K562 (cell line): ENCODE measurements at regions not wholly inside any gene's neighbourhood (a gene's known extent, or its start where the extent isn't known, plus 50 kb on each side); places are given as distances from the start of the nearest gene placed in this dataset.

Source experiments
- ATAC-seq: fragments of 200-7000 bp; cut with Tn5 transposase; 3 replicates; pipeline ENCODE4 v1.9.1; 2020; ENCODE audit warnings: moderate library complexity
- BruUV-seq: library from RNA; stranded (reverse); fragments of 400-500 nt; replicated peaks from 2 replicates; lab custom pipeline; 2021; lab: Mats Ljungman, UMichigan
- CTCF ChIA-PET: fragments of 300-600 bp; formaldehyde crosslinking; extraction: SDS; loops from one replicate; lab custom pipeline; 2021; ENCODE audit warnings: low intra/inter-chr PET ratio; lab: Yijun Ruan, JAX
- POLR2A ChIA-PET: fragments of 300-600, 350-650 bp; sonication (Branson Sonifier 250); formaldehyde crosslinking; extraction: SDS; loops from one replicate; lab custom pipeline; 2021; ENCODE audit warnings: antibody characterized with exemption, inconsistent platforms; lab: Yijun Ruan, JAX
- DNase-seq, 4 experiments: peaks; one replicate each; pipeline versions ENCODE4 v3.0.0 to v3.0.0-alpha.2; 2011 to 2018; ENCODE audit warnings: low spot score in 3 of 4, mixed read lengths in 3 of 4; ENCODE audit errors: extremely low read depth in 1 of 4
- FAIRE-seq: peaks from 2 replicates; lab custom pipeline; 2011; peaks lifted over from hg19 to GRCh38; lab: Jason Lieb, UNC
- H2AFZ ChIP-seq: 2 replicates; pipeline ENCODE4 v1.6.0; 2011; ENCODE audit warnings: low read depth, low read length, control low read depth, inconsistent platforms
- H3K27ac ChIP-seq: fragments of 200-600 bp; 3 replicates; pipeline ENCODE4 v1.8.0; 2011; ENCODE audit warnings: low read depth, mild to moderate bottlenecking, control low read depth, inconsistent platforms, low read length, moderate library complexity, mixed read lengths; ENCODE audit errors: extremely low read depth
- H3K27me3 ChIP-seq, 2 experiments: fragments of 300-600 bp in 1 of 2; 2 replicates in 1 of 2; 3 replicates in 1 of 2; pipeline versions ENCODE4 v1.6.0 to v1.8.0; 2011; ENCODE audit warnings: inconsistent platforms in 2 of 2, low read length in 2 of 2, mild to moderate bottlenecking in 1 of 2, mixed read lengths in 1 of 2, moderate library complexity in 1 of 2; ENCODE audit not compliant: control insufficient read depth in 2 of 2, insufficient read depth in 2 of 2
- H3K36me3 ChIP-seq: fragments of 300-600 bp; 3 replicates; pipeline ENCODE4 v1.8.0; 2011; ENCODE audit warnings: mild to moderate bottlenecking, low read length, inconsistent platforms; ENCODE audit not compliant: control insufficient read depth, insufficient read depth
- H3K4me1 ChIP-seq, 2 experiments: fragments of 200-600 bp in 1 of 2; replicated peaks in 1 of 2; 2 replicates in 1 of 2; 3 replicates in 1 of 2; pipeline versions ENCODE4 v1.5.1 to v1.8.0; 2011; ENCODE audit warnings: inconsistent platforms in 2 of 2, low read length in 2 of 2, mild to moderate bottlenecking in 1 of 2, mixed read lengths in 1 of 2, moderate library complexity in 1 of 2; ENCODE audit not compliant: control insufficient read depth in 2 of 2, insufficient read depth in 2 of 2
- H3K4me2 ChIP-seq: 2 replicates; pipeline ENCODE4 v1.6.1; 2011; ENCODE audit warnings: low read length, control low read depth, inconsistent platforms, mixed read lengths; ENCODE audit not compliant: insufficient read depth
- H3K4me3 ChIP-seq: fragments of 200-600 bp; sonication (generic), shearing (Covaris generic); 2 replicates; pipeline ENCODE4 v1.5.1; 2016; ENCODE audit warnings: control low read depth, inconsistent platforms
- H3K79me2 ChIP-seq: fragments of 200-600 bp; 3 replicates; pipeline ENCODE4 v1.8.0; 2011; ENCODE audit warnings: low read length, inconsistent platforms; ENCODE audit not compliant: control insufficient read depth, insufficient read depth
- H3K9ac ChIP-seq, 2 experiments: 2 replicates each; pipeline versions ENCODE4 v1.6.0 to v1.6.1; 2011; ENCODE audit warnings: low read depth in 2 of 2, low read length in 2 of 2, control low read depth in 1 of 2, inconsistent platforms in 1 of 2, mild to moderate bottlenecking in 1 of 2, mixed read lengths in 1 of 2; ENCODE audit not compliant: insufficient read depth in 1 of 2
- H3K9me1 ChIP-seq: one replicate; pipeline ENCODE4 v1.6.0; 2011; ENCODE audit warnings: inconsistent platforms, mild to moderate bottlenecking, low read length, moderate library complexity; ENCODE audit not compliant: control insufficient read depth, insufficient read depth
- H3K9me3 ChIP-seq: replicated peaks from 2 replicates; pipeline ENCODE4 v1.5.1; 2011; ENCODE audit warnings: low read depth, low read length, inconsistent platforms; ENCODE audit not compliant: control insufficient read depth, insufficient read depth
- H4K20me1 ChIP-seq: replicated peaks from 2 replicates; pipeline ENCODE4 v1.6.1; 2011; ENCODE audit warnings: low read length, inconsistent platforms, mixed read lengths; ENCODE audit not compliant: control insufficient read depth, insufficient read depth
- ARNT ChIP-seq, 2 experiments: fragments of 450-650 bp; IDR thresholded peaks; 2 replicates each; pipeline ENCODE4 v1.6.1; 2016; ENCODE audit warnings: mild to moderate bottlenecking in 1 of 2
- EP300 ChIP-seq: IDR thresholded peaks from 2 replicates; pipeline ENCODE4 v1.6.1; 2012; ENCODE audit warnings: low read length, improper control_type of control experiment
- MLLT1 ChIP-seq, 2 experiments: fragments of 450-650 bp; IDR thresholded peaks; 2 replicates each; pipeline ENCODE4 v1.6.1; 2016
- NCOR1 ChIP-seq: fragments of 450-650 bp; IDR thresholded peaks from 2 replicates; pipeline ENCODE4 v1.6.1; 2016; ENCODE audit warnings: mild to moderate bottlenecking, moderate library complexity
- PTRF ChIP-seq: fragments of 450-650 bp; IDR thresholded peaks from 2 replicates; pipeline ENCODE4 v1.6.1; 2016; ENCODE audit warnings: mild to moderate bottlenecking, missing genetic modification characterization, missing compliant biosample characterization
- SMAD1 ChIP-seq: fragments of 150-350 bp; IDR thresholded peaks from 2 replicates; pipeline ENCODE4 v1.6.1; 2014; ENCODE audit warnings: low read length, low read depth; ENCODE audit not compliant: partially characterized antibody
- TAF7 ChIP-seq: fragments of 450-650 bp; IDR thresholded peaks from 2 replicates; pipeline ENCODE4 v1.6.1; 2016; ENCODE audit warnings: missing genetic modification characterization, missing compliant biosample characterization
- TRIM25 ChIP-seq: fragments of 450-650 bp; IDR thresholded peaks from 2 replicates; pipeline ENCODE4 v1.7.0; 2016; ENCODE audit warnings: borderline replicate concordance
- ZNF133 ChIP-seq: fragments of 250-450 bp; sonication (Bioruptor Pico); IDR thresholded peaks from 2 replicates; pipeline ENCODE4 v1.4.0; 2020; ENCODE audit warnings: mild to moderate bottlenecking
- ZNF41 ChIP-seq: fragments of 250-450 bp; sonication (Bioruptor Pico); conservative IDR thresholded peaks from 2 replicates; pipeline ENCODE4 v1.4.0; 2020; ENCODE audit warnings: mild to moderate bottlenecking
- ZNF512 ChIP-seq: IDR thresholded peaks from 2 replicates; pipeline ENCODE4 v1.6.1; 2016; ENCODE audit warnings: missing genetic modification characterization, missing compliant biosample characterization
- WGBS: fragments of 100-300 bp; shearing (Covaris generic); methylation state at CpG from one replicate; pipeline ENCODE4 v1.1.6; 2016; ENCODE audit warnings: low coverage, mixed read lengths; ENCODE audit not compliant: insufficient coverage; ENCODE audit errors: missing lambda C conversion rate; 5-methylcytosine and 5-hydroxymethylcytosine counted together
- in situ Hi-C: fragments of 300-500 bp; cut with MboI; formaldehyde crosslinking; loops from 4 replicates; pipeline ENCODE4 v1.15.0; 2018; ENCODE audit warnings: inconsistent platforms, mixed read lengths
- intact Hi-C: fragments of 100-400 bp; cut with micrococcal nuclease; formaldehyde crosslinking; loops from 2 replicates; pipeline ENCODE4 v1.14.2; 2022

- FAIRE-seq (no peak), ATAC-seq (no peak), DNase-seq (no peak)
- H3K27me3 ChIP-seq, result no peaks in the 10 kb centered on the region
- H3K79me2 ChIP-seq, result no peaks in the 10 kb centered on the region
- no peak overlapping the region for H3K9ac ChIP-seq
- TF ChIP-seq NCOR1 (no peak), EP300 (no peak), ZNF133 (CRISPR knock-in tag) (no peak), SMAD1 (no peak), TAF7 (tag) (no peak), ZNF41 (CRISPR knock-in tag) (no peak)
- no peaks in the 10 kb centered on the region for H4K20me1 ChIP-seq
- no peaks in the 10 kb centered on the region for H3K4me1 ChIP-seq
- H3K9me3 ChIP-seq, result no peaks in the 10 kb centered on the region
- H3K27ac ChIP-seq, result no peak overlapping the region
- H3K4me2 ChIP-seq, result no peak overlapping the region
- intact Hi-C loops, result no loop called here
- no TSS peak for BruUV-seq
- H2AFZ ChIP-seq, result no peak overlapping the region
- H3K4me3 ChIP-seq, result no peak overlapping the region
- H3K36me3 ChIP-seq, result no peaks in the 10 kb centered on the region
- H3K9me1 ChIP-seq, result no peaks in the 10 kb centered on the region
- in situ Hi-C loops, result no loop called here
- 0% methylated on average over 1 of the region's 1 CpG for WGBS
- POLR2A ChIA-PET, result no interaction called here
- CTCF ChIA-PET, result no interaction called here
These were observed 526.7 kb downstream of the EPHA7 start for GRCh38 chr6:92892626-92893170.

- no peaks in the 10 kb centered on the region for H4K20me1 ChIP-seq
- no peak for FAIRE-seq
- no peak overlapping the region for H3K4me2 ChIP-seq
- in situ Hi-C loops (no loop called here), intact Hi-C loops (no loop called here)
- no peak for DNase-seq
- H3K27ac ChIP-seq, result no peak overlapping the region
- no peak overlapping the region for H3K4me3 ChIP-seq
- ChIA-PET POLR2A (no interaction called here), CTCF (no interaction called here)
- ATAC-seq, result no peak
- no TSS peak for BruUV-seq
- no peaks in the 10 kb centered on the region for H3K9me1 ChIP-seq
- no peaks in the 10 kb centered on the region for H3K27me3 ChIP-seq
- H3K79me2 ChIP-seq, result no peaks in the 10 kb centered on the region
- H2AFZ ChIP-seq, result no peak overlapping the region
- no peaks in the 10 kb centered on the region for H3K9me3 ChIP-seq
- no peaks in the 10 kb centered on the region for H3K4me1 ChIP-seq
- H3K9ac ChIP-seq, result no peak overlapping the region
- no peaks in the 10 kb centered on the region for H3K36me3 ChIP-seq
- TF ChIP-seq PTRF (tag) (no peak), ZNF512 (tag) (no peak), TRIM25 (no peak), ARNT (IDR thresholded peaks at IDR 0.05) (no peak), MLLT1 (IDR thresholded peaks at IDR 0.05) (no peak)
These were observed 531.0 kb downstream of the EPHA7 start for GRCh38 chr6:92888316-92888715.
